ENCODE measurements at regions not wholly inside any gene's neighbourhood (a gene's known extent, or its start where the extent isn't known, plus 50 kb on each side); places are given as distances from the start of the nearest gene placed in this dataset.
"Not testable (repeated sequence)": the region's sequence is repeated elsewhere in the genome, so short reads cannot be mapped to it uniquely, and the experiment has no call there.

DNA sequence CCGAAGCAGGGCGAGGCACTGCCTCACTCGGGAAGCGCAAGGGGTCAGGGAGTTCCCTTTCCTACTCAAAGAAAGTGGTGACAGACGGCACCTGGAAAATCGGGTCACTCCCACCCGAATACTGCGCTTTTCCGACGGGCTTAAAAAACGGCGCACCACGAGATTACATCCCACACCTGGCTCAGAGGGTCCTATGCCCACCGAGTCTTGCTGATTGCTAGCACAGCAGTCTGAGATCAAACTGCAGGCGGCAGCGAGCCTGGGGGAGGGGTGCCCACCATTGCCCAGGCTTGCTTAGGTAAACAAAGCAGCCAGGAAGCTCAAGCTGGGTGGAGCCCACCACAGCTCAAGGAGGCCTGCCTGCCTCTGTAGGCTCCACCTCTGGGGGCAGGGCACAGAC is 549.4 kb downstream of the KIF20B start:
- DNase-seq (ENCODE audit: low read depth in 2 of 2) = not testable (repeated sequence)

DNA sequence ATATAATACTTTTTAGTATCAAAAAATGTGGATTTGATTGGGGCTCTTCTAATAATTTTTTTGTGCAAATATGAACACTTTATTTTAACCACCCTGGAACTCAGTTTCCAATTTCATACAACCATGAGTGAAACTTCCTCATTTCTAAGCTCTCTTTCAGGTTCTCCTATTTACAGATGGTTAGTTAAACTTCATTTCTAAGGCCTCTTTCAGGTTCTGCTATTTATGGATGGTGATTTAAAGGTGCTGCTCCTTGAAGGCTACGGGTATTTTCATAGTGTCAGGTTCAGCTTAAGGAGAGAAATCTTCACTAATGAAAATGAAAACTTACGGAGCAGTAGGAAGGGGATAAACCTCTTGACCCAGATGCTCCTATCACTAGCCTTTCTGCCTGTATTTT is 568.3 kb downstream of the KIF20B start:
- no peak for DNase-seq (ENCODE audit: low read depth in 2 of 2)

DNA sequence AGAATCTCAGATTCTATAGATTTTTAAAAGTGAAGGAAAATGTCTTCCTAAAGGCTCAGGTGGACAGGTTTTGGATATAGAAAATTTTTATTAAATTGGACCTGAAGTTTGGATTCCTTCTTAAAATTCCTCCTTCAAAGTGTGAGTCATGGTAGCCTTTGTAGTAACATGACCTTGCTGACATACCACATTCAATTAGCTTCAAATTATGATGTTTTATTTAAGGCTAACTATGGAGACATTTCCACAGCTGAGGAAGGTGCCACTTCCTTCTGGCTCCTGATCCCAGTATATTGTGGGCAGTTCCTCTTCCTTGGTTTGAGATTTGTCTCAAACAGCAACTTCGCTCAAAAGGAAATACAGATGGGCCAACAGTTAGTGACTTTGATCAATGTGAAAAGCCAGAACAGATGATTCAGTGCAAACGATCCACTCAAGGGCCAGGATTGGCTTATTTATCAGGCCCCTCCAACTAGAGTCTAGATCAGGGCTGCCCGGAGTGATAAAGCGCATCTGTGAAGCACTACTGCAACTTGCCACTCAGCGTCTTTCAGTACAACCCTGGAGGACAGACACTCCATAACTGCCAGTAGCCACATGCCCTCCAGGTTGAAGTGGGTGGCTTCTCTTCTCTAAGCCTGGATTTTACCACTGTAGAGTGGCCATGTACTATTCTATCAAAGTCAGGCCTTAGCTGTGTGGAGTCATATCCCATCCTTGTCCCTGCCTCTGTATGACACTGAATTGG is 573.5 kb downstream of the KIF20B start:
- no peak for DNase-seq (ENCODE audit: low read depth in 2 of 2)

DNA sequence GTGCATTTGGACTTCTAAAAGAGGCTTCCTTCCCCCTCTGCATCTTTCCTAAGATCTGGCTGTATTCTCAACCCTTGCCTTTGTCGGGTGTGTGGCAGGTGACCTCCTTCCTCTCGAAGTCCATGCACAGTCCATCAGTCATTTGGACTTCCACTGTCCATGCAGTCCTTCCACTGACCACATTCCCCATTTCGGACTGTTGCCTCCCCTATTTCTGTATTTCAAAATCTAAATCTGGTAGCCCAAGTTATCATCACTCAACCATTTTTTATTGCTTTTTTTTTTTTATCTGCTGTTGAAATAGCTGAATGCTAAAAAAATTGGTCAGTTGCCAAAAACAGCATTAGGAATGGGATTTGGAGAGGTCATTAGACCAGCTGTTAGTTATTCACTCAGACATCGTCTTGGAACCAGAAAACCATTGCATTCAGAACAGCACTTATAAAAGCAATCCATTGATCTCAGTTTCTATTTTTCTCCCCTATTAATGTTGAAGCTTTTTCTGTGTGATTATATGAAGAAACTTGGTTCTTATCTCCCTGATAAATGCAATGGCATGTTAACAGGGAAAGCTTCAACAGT is 575.6 kb downstream of the KIF20B start:
- DNase-seq (ENCODE audit: low read depth in 2 of 2) = no peak

DNA sequence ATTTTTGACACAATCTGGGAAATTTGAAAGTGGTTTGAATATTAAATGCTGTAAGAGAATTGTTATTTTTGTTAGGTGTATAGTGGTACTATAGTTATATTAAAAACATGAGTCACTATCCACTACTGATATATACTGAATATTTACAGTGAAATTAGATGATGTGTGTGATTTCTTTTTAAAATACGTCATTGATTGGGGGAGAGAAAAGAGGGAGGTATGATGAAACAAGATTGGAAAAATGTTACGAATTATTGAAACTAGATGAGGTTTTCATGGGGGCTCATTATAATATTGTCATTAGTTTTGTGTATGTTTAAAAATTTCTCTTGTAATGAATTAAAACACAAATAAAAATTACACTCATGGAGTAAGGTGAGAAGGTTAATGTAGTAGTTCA is 571.4 kb downstream of the HTR7 start:
- no peak for DNase-seq (ENCODE audit: low read depth in 2 of 2)

DNA sequence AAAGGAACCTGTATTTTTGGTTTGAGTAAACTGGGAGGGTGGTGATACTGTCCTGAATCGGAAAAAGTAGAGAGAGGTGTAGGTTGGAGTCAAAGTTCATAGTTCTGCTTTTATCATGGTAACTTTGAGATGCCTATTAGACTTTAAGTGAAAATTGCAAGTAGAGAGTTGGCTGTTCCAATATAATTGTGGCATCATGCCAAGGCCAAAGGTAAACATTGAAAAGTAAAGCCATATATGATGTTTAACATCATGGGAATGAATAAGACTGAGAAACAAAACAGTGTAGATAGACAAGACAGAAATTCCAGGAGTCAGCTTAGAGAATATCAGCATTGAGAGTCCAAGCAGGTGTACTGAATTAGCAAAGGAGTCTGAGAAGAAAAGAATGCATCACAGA is 570.9 kb downstream of the HTR7 start:
- no peak for DNase-seq (ENCODE audit: low read depth in 2 of 2)

DNA sequence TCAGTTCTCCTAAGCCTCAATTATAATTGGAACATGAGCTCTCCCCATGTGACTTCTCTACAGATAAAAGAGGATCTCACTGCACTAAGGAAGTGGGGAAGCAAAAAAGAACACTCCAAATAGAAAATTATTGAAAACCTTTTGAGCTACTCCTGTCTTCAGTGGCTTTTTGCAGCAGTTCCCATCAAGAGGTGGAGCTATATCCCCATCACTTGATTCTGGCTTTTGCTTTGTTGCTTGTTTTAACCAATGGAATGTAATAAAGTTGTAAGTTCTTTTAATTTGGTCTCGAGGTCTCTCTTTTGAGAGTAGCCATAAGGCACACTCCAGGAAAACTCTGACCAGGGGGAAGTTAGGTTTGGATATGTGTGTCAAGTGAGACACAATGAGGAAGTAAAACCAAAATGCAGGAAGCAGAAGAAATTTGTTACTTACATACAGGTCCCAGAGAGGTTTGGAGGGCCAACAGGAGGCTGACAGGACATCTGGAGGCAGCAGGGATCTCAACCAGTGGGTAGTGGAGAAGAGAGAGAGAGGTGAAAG is 569.4 kb downstream of the HTR7 start:
- no peak for DNase-seq (ENCODE audit: low read depth in 2 of 2)

DNA sequence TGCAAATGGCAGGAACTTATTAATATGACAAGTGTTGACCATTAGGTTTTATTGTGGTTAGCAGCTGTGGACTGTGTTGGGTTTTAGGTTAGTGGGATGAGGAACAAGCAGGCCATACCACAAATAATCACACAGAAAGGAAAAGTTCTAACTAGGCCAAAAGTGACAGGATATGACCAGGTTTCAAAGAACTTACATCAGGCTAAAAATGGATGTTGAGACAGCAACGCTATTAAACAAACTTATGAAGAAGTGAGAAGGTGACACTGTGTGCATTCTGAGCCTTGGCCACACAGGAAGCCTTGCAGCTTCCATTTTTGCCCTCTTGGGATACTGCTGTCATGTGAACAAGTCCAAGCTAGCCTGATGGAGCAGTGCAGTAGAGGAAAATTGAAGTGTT is 568.8 kb downstream of the HTR7 start:
- no peak for DNase-seq (ENCODE audit: low read depth in 2 of 2)

DNA sequence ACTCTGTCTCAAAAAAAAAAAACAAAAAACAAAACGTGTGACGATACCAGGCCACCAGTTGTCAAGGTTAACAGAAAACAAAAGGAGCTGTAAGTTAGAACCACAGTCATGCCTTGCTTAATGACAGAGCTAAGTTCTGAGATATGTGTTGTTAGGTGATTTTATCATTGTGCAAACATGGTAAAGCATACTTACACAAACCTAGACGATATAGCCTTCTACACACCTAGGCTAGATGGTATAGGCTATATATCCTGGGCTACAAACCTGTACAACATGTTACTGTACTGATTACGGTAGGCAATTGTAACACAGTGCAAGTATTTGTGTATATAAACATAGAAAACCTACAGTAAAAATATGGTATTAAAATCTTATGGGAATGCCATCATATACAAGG is 564.2 kb downstream of the HTR7 start:
- DNase-seq (ENCODE audit: low read depth in 2 of 2) = no peak

DNA sequence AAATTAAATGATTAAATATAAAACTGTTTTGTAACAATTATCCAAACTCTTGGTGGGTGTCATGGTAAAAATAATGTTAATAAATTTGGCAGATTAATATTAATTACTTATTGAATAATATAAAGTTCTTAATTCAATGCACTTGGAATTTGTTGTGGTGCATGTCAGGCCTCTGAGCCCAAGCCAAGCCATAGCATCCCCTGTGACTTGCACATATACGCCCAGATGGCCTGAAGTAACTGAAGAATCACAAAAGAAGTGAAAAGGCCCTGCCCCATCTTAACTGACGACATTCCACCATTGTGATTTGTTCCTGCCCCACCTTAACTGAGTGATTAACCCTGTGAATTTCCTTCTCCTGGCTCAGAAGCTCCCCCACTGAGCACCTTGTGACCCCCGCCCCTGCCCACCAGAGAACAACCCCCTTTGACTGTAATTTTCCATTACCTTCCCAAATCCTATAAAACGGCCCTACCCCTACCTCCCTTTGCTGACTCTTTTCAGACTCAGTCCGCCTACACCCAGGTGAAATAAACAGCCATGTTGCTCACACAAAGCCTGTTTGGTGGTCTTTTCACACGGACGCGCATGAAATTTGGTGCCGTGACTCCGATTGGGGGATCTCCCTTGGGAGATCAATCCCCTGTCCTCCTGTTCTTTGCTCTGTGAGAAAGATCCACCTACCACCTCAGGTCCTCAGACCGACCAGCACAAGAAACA is 562.9 kb downstream of the HTR7 start:
- not testable (repeated sequence) for DNase-seq (ENCODE audit: low read depth in 2 of 2)

DNA sequence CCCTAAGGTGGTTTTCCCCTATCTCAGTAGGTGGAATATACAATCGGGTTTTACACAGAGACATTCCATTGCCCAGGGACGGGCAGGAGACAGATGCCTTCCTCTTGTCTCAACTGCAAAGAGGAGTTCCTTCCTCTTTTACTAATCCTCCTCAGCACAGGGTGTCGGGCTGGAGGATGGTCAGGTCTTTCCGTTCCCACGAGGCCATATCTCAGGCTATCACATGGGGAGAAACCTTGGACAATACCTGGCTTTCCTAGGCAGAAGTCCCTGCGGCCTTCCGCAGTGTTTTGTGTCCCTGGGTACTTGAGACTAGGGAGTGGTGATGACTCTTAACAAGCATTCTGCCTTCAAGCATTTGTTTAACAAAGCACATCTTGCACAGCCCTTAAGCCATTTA is 555.8 kb downstream of the HTR7 start:
- DNase-seq (ENCODE audit: low read depth in 2 of 2) = not testable (repeated sequence)

DNA sequence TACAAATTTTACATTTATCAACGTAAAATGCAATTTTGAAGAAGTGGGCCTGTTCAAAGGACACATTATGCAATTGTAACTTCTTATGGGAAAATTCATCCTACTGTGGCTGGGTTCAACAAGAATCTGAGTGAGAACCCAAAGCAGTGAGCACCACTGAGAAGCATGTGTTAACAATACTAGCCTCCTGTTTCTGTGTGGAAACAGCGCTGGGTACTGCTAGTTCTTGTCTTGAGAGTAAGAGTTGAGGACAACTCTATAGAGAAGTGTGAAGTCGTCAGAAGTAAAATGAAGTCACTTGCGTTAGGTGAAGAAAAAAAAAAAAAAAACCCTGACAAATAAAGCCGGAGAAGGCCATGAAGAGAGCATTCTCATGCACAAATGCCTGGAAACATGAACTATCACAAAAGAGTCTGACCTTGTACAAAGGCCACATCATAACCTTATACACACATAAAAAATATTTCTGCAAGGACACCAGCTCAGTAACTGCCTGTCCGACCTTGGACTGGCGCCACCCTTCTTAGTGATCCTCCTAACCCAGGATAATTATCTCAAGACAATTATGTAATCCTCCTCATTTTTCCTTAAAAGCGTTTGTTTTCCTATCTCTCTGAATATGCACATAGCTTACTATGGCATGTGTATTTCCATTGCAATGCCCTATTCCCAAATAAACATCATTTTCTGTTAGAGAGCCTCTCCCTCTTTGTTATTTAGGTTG is 554.9 kb downstream of the HTR7 start:
- DNase-seq (ENCODE audit: low read depth in 2 of 2) = no peak

DNA sequence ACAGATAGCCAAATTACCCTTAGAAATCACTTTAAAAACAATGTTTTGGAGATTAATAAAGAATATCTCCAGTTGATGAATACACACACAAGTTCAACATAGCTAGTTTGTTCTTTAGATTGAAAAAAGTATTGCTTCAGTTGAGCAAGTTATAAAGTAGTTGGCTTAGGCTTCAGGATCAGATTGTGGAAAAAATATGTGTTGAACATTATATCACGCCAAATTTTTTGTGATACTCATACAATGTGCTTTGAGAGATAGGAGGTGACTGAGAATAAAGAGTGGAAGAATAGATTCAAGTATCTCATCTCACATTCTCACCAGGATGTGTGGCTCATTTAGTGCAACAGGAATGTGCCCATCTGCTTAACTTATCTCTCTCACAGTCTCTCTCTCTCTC is 553.3 kb downstream of the HTR7 start:
- DNase-seq (ENCODE audit: low read depth in 2 of 2) = no peak

DNA sequence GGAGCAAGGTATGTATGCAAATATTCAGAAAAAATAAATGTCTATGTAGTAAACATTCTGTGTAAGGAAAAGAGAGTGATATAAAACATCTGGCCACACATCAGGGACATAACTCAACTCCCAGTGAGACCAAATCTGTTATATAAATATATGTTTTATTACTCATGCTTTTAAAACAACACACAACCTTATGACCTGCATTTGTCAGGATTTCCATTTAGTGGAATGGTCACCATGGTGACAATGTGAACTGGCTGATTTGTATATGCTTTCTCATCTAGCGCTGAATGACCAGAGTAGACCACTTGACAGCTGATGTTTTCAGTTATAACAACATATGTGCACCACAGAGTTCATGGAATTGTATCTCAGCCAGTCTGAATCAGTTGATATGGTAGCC is 551.7 kb downstream of the HTR7 start:
- DNase-seq (ENCODE audit: low read depth in 2 of 2) = no peak

DNA sequence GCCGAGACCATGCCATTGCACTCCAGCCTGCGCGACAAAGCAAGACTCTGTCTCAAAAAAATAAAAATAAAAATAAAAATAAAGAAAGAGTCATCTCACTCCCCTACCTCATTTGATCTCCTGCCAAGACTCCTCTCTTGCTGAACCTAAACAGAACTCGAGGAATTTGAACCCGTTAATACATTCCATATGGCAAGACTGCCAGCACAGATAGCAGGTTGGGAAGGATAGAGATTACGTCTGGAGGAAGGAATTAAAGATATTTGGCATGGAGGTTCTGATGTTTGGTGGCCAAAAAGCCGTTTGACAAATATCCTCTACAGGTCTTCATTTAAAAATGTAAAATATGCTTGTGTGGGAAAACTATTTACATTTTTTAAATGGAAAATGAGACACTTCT is 549.6 kb downstream of the HTR7 start:
- DNase-seq (ENCODE audit: low read depth in 2 of 2) = no peak

DNA sequence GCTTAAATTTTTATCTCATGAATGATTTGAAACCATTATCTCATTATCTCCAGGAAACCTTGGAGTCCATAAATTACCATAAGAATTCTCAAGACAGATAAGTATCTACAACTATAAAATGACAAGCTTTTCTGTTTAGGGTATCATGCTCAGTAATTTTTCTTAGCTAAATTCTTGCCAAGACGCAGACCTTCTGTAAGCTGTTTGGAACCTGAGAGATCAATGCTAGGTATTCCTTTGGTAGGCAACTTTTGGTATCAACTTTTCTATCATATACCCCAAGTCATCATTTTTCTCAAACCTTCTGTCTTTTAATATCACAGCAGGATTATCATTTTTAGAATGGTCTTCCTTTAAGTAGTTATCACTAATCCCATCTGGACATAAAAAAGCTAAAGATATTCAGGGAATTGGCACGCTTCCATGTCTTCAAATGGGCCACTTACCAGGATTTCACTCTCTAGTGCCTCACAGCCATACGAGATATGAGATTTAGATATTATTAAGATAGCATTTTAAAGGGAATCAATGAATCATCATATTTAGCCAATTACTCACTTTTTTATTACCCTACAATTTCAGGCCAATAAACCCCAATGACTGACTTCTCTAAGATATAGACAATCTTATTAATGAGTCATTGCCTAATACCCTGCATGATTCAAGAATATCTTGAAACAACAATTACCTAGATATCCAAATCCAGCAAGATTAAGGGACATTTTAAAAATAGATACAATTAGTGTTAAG is 544.1 kb downstream of the HTR7 start:
- DNase-seq (ENCODE audit: low read depth in 2 of 2) = no peak

DNA sequence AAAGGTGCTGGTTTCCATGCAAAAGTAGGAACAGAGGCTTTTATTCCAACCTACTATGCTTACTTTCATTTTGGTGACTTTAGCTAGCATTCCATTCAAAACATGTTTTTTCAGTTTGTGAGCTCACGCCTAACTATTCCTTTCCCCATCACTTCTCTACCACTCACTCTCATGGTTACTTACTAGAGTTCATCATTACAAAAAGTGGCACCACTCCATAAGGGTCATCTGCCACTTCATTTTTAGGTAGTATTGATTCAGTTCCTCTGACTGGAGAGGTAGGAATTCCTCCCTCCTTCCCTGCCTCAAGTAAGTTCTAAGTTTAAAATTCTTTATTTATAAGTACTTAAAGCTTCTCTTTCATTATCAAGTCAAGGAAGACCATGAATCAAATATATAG is 543.1 kb downstream of the HTR7 start:
- no peak for DNase-seq (ENCODE audit: low read depth in 2 of 2)

DNA sequence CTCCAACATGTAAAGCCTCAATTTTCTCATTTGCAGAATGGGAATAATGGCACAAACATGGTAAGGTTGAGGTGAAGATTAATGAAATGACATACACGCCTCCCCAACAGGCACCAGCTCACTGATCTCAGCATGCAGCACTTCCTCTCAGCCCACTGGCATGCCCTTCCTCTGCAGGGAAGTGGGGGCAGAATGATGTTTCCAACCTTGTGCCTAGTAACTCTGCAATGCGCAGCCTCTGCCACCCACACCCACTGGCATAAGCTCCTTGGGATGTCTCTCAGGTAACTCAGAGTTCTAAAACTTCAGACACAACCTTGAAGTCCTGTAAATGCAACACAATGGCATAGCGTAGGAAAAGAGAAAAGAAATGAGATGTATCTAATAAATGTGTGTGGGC is 540.7 kb downstream of the HTR7 start:
- DNase-seq (ENCODE audit: low read depth in 2 of 2) = no peak

DNA sequence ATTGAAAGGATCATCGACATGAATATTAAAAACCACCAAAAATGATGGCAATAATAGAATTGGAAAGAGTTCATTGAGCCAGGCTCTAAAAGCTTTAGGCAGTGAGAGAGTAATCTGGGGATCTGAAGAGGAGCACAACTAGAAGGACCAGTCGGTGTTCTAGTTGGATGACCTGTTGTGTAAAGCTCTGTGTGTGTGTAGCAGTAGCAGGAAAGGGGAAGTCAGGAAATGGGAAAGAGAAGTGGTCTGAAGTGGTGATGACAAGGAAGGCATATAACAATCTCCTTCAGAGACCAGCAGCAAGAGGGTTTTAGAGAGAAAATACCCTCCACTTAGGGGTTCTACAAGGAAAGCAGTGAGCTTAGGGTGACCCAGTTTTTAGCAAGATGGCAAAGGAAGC is 539.2 kb downstream of the HTR7 start:
- DNase-seq (ENCODE audit: low read depth in 2 of 2) = no peak

DNA sequence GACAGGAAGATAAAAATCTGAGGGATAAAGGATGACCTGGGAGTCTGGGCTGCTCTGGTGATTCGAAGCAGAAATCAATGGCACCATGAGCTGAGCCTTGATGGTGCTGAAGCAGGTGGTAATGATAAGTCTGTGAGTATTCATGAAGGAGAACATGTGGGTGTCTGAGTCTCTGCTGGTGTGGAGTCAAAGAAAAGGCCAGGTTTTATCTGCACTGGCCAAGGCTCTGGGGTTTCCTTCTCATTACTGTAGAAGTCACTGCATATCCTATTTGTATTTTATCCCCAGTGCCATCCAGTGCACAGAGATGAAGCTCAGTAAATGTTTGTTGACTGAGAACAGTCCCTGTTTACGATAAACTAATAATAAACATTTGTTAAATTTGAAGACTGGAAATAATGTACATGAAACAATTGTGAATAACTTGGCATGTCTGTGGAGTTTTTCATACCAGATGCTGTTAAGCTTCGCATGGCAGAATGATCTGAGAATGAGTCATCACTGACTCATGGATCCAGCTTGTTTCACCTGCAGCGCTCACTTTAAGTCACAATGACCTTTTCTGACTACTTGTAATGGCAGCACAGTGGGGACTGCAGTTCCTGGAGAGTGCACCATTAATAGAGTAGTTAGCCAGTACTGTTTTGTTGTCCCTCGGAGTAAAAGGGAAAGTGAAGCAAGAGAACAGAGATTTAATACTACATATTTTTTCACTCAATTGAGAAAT is 538.5 kb downstream of the HTR7 start:
- DNase-seq (ENCODE audit: low read depth in 2 of 2) = peak in 1 of 2 donors; percentile 0
